ENCODE measurements at regions not wholly inside any gene's neighbourhood (a gene's known extent, or its start where the extent isn't known, plus 50 kb on each side); places are given as distances from the start of the nearest gene placed in this dataset.

DNA sequence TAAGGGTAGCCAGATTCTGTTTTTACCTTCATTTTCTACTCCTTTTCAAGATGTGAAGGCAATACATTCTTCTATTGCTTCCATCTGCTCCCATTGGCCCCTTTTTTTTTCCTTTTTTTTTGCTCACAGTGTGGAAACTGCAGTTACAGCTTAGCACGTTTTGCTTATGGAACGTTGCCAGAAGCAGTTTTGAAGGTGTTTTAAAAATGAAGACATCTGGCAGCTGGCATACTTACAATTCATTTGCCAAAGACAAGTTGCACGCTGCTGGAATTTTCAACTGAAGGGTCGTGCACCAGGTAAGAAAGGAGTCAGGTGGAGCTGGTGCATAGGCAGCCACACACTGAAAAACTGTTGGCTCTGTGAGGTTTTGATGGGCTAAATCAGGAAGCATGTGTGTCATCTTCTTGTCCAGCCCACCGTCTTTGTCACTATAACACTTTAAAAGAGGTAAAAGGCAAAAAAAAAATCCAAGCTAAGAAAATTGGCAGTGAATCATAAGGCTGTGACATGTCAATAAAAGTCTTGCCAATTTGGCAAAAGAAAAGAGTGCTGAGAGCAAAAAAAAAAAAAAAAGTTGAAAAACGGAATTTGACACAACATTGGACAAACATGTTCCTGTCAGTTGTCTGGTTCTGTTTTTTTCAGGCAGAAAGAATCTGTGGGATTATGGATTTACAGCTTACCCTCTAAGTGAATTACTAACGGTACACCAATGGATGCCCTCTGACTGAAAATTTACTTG is 225.4 kb upstream of the SOX2 start:
- TF ChIP-seq, protein P1, sequence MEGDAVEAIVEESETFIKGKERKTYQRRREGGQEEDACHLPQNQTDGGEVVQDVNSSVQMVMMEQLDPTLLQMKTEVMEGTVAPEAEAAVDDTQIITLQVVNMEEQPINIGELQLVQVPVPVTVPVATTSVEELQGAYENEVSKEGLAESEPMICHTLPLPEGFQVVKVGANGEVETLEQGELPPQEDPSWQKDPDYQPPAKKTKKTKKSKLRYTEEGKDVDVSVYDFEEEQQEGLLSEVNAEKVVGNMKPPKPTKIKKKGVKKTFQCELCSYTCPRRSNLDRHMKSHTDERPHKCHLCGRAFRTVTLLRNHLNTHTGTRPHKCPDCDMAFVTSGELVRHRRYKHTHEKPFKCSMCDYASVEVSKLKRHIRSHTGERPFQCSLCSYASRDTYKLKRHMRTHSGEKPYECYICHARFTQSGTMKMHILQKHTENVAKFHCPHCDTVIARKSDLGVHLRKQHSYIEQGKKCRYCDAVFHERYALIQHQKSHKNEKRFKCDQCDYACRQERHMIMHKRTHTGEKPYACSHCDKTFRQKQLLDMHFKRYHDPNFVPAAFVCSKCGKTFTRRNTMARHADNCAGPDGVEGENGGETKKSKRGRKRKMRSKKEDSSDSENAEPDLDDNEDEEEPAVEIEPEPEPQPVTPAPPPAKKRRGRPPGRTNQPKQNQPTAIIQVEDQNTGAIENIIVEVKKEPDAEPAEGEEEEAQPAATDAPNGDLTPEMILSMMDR (IDR thresholded peaks at IDR 0.05), result no peak
- no peak for TF ChIP-seq POLR2A (IDR thresholded peaks at IDR 0.05)

Measured in adrenal gland (tissue), 5 donors.